HuH-7 (cell line): ENCODE measurements at regions not wholly inside any gene's neighbourhood (a gene's known extent, or its start where the extent isn't known, plus 50 kb on each side); places are given as distances from the start of the nearest gene placed in this dataset.

Source experiments
- DNase-seq: peaks from one replicate; pipeline ENCODE4 v3.0.0; 2011; ENCODE audit warnings: low spot score

DNA sequence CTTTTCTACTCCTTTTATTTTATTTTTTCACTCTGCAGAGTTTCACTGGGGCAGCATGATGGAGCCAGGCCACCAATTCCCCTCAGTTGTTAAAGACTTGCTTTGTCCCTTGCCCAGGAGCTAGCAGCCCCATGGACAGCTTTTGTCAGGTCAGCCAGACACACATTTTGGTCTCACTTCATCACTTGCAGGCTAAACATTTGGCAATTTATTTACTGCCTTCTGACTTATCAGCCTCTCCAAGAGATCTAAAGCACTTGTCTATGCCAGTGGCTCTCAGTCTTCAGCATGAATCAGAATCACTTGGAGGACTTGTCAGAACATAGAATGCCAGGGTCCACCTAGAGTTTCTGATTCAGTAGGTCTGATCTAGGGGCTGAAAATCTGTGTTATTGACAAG is 66.4 kb upstream of the GDF10 start:
- no peak for DNase-seq

DNA sequence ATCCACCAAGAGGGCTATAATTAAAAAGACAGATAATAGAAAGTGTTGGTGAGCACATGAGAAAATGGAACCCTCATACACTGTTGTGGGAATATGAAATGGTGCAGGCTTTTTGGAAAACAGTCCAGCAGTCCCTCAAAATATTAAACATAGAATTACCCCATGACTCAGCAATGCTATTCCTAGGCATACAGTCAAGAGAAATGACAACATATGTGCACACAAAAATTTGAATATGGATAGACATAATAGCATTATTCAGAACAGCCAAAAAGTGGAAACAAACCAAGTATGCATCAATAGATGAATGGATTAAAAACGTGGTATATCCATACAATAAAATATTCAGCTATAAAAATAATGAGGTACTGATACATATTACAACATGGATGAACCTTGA is 64.5 kb upstream of the GDF10 start:
- no peak for DNase-seq

DNA sequence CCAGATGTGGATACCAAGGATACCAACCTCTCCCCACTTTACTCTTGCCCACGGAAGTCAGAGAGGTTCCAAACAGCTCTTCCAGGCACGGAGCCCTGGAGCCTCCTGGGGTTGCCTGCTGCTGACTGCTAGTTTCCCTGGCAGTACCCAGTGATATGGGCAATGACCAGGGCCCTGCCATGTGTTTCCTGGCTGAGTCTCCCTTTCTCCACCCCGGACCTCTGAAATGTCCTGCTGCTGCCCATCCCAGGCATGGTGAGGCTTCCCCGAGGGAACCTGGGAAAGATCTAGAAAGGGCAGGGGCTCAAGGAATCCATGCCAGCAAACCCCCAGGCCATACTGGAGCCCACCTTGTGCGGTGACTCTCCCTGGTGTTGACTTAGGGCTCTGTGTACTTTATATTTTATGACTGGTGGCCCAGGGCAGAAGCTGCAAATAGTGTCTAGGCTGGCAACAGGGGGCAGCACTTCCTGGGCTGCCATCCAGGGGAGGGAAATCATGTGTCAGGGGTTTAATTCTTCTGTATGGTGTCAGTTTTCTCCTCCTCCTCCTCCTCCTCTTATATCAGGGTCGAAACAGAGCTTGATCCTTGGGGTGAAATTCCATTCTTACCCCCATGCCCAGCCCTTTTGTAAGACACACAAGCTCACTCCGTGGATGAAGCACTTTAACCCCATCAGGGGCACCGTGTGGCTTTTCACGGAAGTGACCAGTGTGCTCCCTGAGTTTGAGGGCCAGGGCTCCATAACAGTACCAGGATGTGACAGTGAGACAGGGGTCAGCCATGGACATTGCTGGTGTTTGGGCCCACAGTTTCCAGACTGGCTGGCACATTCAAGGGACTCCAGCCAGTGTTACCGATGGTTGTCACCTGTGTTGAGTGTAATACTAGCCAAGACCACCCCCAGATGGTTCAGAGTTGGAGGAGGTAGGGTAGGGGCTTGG is 62.4 kb upstream of the GDF10 start:
- no peak for DNase-seq

DNA sequence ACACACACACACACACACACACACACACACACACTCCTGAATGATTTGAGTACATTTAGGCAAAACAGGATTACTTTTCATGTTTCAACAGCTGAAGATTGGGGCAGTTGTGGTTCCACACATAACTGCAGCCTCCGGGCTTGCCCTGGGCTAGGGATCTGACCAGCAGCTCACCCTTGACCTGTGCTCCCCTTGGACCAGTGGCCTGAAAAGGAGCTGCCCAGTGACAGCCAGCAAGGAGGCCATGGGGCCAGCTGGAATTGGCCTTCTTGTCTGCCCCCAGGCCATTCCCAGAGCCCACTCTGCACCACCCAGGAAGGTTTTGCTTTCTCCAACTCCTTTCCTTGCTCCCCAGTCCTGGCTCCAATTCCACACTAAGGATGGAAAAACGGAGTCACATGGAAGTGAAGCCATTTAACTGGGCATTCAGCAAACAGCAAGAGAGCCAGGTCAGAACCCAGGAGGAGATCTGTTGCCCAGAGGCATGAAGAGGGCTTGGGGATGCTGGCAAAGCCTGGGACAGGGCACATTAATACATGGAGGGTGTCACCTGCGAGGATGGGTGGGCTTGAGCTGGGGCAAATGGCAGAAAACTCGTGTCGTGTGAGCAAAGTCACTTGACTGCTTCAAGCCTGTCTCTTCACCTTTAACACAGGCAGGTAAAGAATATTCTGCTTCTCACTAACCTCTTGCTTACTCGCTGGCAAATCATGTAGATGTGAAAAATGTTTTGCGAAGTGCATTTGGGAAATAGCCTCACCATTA is 61.5 kb upstream of the GDF10 start:
- no peak for DNase-seq

DNA sequence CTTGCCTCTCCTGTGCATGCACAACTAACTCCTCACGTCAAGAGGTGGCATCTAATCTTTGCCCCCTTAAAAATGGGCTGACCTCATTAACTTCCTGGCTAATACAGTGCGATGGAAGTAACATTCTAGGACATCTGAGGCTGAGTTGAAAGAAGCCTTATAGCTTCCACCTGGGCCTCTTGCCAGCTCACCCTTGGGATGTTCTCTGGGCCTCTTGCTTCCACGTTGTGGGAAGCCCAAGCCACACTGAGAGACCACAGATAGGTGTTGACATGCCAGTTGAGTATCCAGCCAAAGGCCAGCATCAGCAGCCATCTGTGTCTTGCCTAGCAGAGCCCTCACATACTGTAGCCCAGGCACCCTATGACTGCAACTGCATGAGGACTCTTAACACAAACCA is 60.8 kb upstream of the GDF10 start:
- DNase-seq, result no peak

DNA sequence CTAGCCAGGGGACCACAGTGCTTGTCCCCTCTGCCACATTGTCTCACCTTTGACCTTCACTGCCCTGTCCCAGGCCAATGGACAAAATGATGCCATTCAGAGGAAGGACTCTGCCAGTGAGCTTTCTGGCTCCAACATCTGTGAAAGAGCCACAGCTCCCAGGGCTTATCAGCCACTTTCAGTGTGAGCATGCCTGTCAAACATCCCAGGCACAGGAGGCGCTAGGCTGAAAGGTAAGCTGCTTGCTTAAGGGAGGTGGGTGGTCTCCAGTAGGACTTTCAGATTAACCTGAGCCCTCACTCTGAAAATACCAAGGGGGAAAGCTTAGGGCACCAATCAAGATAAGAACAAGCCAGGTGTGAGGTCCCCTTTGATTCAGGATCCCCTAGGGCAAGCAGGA is 59.8 kb upstream of the GDF10 start:
- no peak for DNase-seq

DNA sequence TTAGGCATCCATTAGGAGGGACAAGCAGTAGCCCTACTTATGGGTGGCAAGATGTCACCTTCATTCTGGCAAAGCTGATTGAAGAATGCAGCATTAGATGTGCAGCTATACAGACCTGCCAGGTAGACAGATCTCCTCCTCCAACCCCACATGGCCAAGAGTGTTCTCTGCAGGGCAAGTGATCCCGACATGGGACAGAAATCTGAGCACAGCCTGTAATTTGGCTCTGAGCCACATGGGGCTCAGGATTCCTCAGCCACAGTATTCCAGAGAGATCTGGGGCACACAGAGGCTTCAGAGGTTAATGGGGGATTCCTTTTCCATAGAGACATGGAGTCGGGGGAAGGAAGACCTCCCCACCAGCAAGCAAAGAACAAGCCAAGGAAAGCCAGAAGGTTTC is 58.7 kb upstream of the GDF10 start:
- no peak for DNase-seq

DNA sequence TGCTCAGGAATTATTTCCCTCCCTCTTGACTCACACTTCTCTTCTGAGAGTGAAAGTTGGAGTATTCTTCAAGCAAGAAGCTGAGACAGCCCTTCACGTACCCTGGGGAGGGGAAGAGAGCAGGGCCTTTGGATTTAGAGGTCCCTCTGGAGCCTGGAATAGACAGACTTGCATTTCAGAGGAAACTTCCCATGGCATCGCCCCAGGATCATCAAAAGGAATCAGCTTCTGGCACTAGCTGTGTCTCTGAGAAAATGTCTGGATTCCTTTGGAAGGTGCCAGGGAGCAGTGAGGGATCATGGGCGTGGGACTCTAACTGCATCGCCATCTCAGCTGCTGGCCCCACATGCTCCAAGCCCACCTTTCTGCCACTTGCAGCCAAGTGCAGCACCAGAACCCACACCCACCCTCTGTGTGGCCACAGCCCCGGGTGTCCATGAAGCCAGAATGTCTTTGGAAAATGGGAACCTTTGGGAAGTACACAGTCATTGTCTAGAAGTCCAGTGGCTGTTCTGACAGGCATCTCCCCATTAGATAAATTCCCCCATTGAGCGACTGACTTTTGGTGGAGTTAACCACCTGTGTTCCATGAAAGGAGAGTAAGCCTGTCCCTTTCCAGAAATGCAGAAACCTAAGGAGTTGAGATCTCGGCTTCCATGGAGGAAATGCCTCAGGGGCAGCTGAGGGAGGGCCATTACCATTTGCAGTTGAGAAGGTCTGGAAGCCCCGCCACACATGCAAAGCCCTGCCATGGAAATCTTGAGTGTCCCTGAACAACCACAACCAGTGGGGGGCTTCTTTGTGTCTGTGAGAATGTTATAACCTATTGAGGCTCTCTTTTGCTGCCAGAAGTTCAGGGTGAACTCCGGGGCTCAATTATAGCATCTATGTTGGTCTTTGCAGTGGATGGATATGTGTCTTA is 57.8 kb upstream of the GDF10 start:
- no peak for DNase-seq

DNA sequence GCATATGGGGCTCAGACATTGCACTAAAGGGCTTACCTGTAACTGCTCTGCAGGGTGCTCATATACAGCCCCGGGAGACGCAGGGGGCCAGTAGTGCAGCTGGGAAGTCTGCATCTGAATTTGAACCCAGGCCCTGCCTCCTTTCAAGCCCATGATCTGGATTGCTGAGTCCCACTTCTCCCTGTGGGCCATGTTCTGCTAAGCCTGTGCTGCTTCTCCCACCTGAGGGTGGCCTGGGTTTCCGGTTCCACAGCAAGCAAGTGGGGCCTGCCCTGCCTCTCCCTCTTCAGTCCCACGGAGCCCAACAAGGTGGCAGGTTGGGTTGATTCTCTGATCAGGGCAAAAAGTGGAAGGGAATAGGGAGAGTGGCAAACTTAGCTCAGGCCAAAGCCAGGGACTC is 56.6 kb upstream of the GDF10 start:
- no peak for DNase-seq

DNA sequence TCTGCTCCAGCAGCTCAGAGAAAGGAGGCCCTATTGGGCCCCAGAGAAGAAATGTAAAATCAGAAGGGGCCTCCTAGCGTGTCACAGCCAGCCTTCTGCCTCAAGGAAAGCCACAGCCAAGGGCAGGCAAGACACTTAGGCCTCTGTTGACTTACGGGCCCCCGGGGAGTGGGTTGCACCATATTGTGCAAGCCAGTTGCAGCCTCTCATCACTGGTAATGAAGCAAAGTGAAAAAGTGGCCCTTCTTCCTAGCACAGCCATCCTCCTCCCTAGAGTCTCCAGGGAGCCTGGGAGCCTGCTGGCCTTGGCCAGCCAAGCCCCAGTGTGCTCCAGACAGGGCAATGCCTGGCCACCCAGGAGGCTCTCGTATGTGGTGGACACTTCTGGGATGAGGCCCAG is 56.2 kb upstream of the GDF10 start:
- no peak for DNase-seq

DNA sequence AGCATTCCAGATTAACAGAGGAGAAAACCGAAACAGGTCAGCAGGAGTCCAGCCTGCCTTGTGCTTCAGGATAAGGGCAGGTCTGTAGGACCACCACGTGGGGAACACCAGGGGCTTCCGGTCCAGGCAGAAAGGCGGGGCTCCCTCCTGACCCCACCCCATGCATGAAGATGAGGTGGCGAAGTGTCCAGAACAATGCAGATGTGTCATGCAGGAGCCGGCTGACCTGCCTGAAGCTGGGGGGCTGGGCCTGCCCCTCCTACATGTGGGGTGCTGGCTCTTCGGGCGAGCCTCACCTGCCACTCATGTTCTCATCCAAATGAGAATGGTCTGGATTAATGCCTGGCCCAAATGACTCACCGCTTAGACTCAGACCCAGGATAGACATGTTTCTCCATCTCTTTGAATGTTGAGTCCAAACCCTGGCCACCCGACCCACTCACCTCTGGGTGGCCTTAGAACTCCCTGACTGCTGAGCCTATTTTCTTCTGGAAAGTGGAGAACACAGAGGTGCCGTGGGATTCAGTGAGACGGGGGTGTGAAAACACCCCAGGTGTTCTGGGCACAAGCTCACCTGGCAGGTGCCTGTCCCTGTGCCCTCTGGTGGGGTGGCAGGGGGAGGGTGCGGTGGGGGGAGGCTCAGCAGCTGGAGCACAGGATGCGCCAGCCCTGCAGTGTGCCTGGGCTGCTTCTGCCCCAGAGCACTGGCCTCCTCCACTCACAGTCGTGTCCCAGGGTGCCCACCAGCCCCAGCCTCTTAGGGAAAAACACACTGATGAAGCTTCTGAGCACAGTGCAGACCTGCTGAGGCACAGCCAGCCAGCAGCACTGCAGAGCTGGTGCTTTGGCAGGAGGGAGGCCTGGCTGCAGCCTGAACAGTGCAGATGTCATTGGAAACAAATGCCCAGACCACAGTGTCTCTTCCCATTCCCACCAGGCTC is 55.2 kb upstream of the GDF10 start:
- no peak for DNase-seq

DNA sequence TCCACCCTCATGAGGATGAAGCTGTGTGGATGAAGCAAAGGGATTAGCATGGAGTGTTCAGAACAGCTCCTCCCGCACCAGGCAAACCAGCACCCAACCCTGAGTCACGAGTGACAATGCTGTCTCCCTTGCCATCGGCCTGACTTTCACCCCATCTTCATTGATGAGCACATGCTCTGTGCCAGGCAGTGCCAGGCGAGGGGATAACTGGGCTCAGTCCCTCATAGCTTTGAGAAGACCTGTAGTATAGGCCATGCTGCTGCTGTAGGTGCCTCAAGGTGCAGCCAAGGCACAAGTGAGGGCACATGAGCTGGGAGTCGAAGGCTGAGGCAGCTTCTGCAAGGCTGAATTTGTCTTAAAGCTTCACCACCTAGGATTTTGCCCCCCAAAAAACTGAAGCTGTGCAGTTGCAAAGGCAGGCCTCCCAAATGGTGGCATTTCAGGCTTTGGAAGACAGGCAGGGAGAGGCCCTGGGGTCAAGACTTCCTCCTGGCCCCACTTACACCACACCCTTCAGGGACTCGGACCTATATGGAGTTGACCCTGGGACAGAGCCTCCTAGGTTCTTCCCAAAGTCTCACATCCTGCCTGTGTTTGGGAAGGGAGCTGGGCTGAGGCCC is 54.2 kb upstream of the GDF10 start:
- DNase-seq, result no peak

DNA sequence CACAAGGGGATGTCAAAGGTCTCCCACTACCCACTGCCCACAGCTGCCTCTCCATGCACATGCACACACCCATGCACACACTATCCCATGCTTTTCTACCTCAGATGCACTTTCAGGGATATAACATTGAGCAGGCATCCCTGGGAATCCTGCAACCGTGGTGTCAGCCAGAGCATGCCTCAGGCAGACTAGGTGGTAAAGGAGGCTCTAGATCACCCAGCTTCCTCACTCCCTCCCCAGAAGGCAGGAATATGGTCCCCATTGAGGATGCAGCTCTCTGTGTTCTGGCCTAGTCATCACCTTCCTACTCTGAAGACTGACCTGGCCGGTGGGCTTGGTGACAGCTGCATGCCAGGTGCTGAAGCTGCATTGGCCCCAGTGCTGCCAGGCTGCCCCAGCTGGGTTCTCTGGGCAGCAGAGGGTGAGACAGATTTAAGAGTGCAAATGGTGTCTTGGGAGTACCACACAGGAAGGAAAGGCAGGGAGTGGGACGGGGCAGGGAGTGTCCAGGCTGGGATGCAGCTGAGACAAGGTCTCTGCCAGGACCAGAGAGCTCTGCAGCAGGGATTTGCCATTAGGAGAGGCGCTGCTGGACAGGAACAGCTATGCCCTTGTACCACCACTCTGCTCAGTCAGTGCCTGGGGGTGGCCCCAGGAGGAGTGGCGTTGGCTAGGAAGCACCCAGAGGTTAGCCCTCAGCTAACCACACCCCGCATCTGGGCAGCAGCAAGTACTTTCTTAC is 53.4 kb upstream of the GDF10 start:
- DNase-seq, result no peak

DNA sequence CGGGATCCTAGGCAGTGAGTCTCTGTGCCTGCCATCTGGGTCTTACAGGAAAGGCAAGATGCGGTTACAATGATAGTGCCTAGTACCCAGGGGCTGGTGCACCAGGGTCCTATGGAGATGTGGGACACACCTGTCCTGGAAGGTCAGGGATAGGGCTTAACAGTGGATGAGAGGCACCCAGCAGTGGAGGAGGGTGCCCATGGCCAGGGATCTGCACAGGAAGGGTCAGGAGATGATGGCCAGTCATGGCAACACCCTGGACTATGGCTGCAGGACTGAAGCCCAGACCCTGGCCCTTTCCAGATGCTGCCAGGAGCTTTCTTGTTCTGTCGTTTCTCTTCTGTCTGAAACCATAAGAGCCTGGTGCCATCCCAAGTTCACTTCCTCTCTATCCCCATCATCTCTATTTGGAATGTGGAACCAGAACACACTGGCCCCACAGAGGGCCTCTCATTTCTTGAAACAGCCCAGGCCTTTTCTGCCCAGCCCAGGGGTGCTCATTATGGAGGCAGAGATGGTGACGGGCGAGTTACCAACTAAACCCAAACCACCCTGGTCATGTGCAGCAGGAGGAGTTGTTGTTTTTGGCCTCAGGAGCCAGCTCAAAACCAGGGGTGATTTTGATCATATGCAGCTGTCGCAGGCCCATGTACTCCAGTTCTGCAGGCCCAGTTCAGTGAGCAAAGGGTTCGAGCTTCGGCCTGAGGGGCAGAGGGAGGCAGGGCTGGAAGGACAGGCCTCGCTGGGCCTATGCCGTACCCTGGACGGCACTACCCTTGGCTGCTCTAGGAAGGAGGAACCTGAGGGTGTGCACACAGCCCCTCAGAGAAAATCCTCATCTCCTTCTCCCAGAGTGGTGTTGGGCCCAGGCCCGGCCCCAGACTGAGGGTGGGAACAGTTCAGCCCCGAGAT is 52.6 kb upstream of the GDF10 start:
- DNase-seq, result no peak

DNA sequence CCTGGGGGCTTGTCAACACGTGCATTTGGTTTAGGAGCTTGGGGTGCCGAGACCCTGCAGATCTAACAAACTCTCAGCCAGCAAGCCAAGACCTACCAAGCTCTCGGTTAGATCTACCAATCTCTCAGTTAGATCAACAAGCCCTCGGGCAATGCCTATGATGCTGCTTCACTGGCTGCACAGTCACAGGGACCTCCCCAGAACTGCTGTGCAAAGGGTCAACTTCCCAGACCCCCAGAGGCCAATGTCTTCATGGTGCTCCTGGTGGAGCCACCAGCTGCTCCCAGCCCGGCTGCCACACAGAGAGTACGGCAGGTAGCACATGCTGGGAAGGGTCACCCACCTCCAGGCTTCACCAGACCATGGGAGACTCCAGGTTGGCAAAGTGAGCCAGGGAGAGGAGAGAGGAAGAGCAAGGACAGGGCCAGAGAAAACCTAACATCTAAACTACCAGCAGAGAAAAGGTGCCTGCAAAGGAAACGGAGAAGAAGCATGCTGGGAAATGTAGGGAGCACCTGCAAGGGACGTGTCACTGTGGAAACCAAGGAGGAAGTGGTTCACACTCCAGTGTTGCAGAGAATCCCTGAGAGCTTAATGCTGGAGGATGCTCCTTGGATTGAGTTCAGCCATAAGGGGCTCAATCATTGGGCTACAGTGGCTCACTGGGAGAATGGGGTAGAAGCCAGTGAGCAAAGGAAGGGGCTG is 51.5 kb upstream of the GDF10 start:
- DNase-seq, result no peak

DNA sequence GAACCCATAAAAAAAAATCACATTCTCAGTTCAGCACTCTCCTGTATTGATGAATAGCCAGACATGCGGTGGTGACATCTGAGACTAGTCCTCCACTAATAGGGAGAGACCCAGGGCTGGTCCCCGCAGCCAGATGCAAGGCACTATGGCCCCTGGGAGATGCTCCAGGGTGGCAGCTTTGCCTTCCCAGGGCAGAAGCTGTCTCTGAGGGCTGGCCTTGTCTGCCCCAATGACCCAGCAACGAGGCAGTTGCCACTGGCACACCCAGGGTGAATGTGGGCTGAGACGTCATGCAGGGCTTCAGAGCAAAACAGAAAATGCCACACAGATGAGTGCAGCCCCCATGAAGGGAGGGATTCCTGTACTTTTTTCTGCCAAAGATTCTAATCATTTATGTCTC is 50.1 kb upstream of the GDF10 start:
- DNase-seq, result no peak
